H9 (cell line): ENCODE measurements at regions not wholly inside any gene's neighbourhood (a gene's known extent, or its start where the extent isn't known, plus 50 kb on each side); places are given as distances from the start of the nearest gene placed in this dataset.
A peak's percentile ranks its signal among the peaks of the same experiment; 100 is the strongest.
"Not testable (repeated sequence)": the region's sequence is repeated elsewhere in the genome, so short reads cannot be mapped to it uniquely, and the experiment has no call there.

Source experiments
- DNase-seq: peaks from one replicate; pipeline ENCODE4 v3.0.0-alpha.2; 2017
- H2AFZ ChIP-seq: one replicate; pipeline ENCODE4 v1.6.1; 2013; ENCODE audit warnings: mild to moderate bottlenecking, low read length, control low read depth, moderate library complexity
- H2AK5ac ChIP-seq: 2 replicates; pipeline ENCODE4 v1.6.1; 2013; ENCODE audit warnings: low read length, control low read depth, mixed read lengths; ENCODE audit not compliant: insufficient read length
- H2BK120ac ChIP-seq: one replicate; pipeline ENCODE4 v1.6.1; 2013; ENCODE audit warnings: low read depth, mild to moderate bottlenecking, low read length, control low read depth, inconsistent platforms; ENCODE audit not compliant: poor library complexity, severe bottlenecking
- H2BK12ac ChIP-seq: 2 replicates; pipeline ENCODE4 v1.6.1; 2013; ENCODE audit warnings: low read length, control low read depth, mixed read lengths, low read depth; ENCODE audit not compliant: insufficient read length
- H2BK15ac ChIP-seq: 2 replicates; pipeline ENCODE4 v1.6.1; 2013; ENCODE audit warnings: low read depth, low read length, control low read depth
- H2BK20ac ChIP-seq: one replicate; pipeline ENCODE4 v1.6.1; 2013; ENCODE audit warnings: low read depth, mild to moderate bottlenecking, low read length, control low read depth, inconsistent platforms; ENCODE audit not compliant: poor library complexity, severe bottlenecking
- H2BK5ac ChIP-seq: 2 replicates; pipeline ENCODE4 v1.6.1; 2013; ENCODE audit warnings: low read length, control low read depth, mixed read lengths; ENCODE audit not compliant: insufficient read length
- H3K14ac ChIP-seq: 2 replicates; pipeline ENCODE4 v1.6.1; 2013; ENCODE audit warnings: low read length, control low read depth; ENCODE audit not compliant: insufficient read depth
- H3K18ac ChIP-seq: 2 replicates; pipeline ENCODE4 v1.6.1; 2013; ENCODE audit warnings: low read depth, mild to moderate bottlenecking, mixed read lengths, low read length, control low read depth; ENCODE audit not compliant: insufficient read length
- H3K23ac ChIP-seq: 2 replicates; pipeline ENCODE4 v1.6.1; 2013; ENCODE audit warnings: low read length, control low read depth, mixed read lengths, low read depth; ENCODE audit not compliant: insufficient read length
- H3K23me2 ChIP-seq: 2 replicates; pipeline ENCODE4 v1.6.1; 2013; ENCODE audit warnings: low read depth, mild to moderate bottlenecking, mixed read lengths, low read length, control low read depth; ENCODE audit not compliant: insufficient read length, poor library complexity, severe bottlenecking
- H3K27ac ChIP-seq: 2 replicates; pipeline ENCODE4 v1.5.1; 2013; ENCODE audit warnings: low read length, control low read depth, mixed read lengths, low read depth; ENCODE audit not compliant: insufficient read length
- H3K27me3 ChIP-seq: 2 replicates; pipeline ENCODE4 v1.6.1; 2013; ENCODE audit warnings: low read length, control low read depth, inconsistent platforms; ENCODE audit not compliant: insufficient read depth
- H3K4ac ChIP-seq: 2 replicates; pipeline ENCODE4 v1.6.1; 2013; ENCODE audit warnings: low read depth, mild to moderate bottlenecking, control low read depth, inconsistent platforms, low read length, moderate library complexity
- H3K4me1 ChIP-seq: 2 replicates; pipeline ENCODE4 v1.6.1; 2013; ENCODE audit warnings: low read length, control low read depth, inconsistent platforms; ENCODE audit not compliant: insufficient read depth
- H3K4me2 ChIP-seq: 2 replicates; pipeline ENCODE4 v1.6.1; 2013; ENCODE audit warnings: low read length, control low read depth, mixed read lengths; ENCODE audit not compliant: insufficient read length, insufficient read depth
- H3K56ac ChIP-seq: 2 replicates; pipeline ENCODE4 v1.6.1; 2013; ENCODE audit warnings: low read depth, mild to moderate bottlenecking, mixed read lengths, low read length, control low read depth; ENCODE audit not compliant: insufficient read length
- H3K79me1 ChIP-seq: 2 replicates; pipeline ENCODE4 v1.6.1; 2013; ENCODE audit warnings: low read depth, mild to moderate bottlenecking, moderate library complexity, low read length, control low read depth, inconsistent platforms; ENCODE audit not compliant: insufficient read depth, poor library complexity, severe bottlenecking
- H3K79me2 ChIP-seq: 2 replicates; pipeline ENCODE4 v1.6.1; 2013; ENCODE audit warnings: low read length, control low read depth, inconsistent platforms; ENCODE audit not compliant: insufficient read depth
- H3K9ac ChIP-seq: 2 replicates; pipeline ENCODE4 v1.6.1; 2013; ENCODE audit warnings: low read length, control low read depth, mixed read lengths; ENCODE audit not compliant: insufficient read length; ENCODE audit errors: extremely low read depth
- H3K9me3 ChIP-seq: one replicate; pipeline ENCODE4 v1.6.1; 2013; ENCODE audit warnings: low read depth, low read length, inconsistent platforms; ENCODE audit not compliant: control insufficient read depth
- H3T11ph ChIP-seq: one replicate; pipeline ENCODE4 v1.6.1; 2013; ENCODE audit warnings: mild to moderate bottlenecking, low read length, control low read depth, inconsistent platforms
- H4K20me1 ChIP-seq: one replicate; pipeline ENCODE4 v1.6.1; 2013; ENCODE audit not compliant: control insufficient read depth, insufficient read length, insufficient read depth
- H4K5ac ChIP-seq: 2 replicates; pipeline ENCODE4 v1.6.1; 2013; ENCODE audit warnings: low read depth, mild to moderate bottlenecking, mixed read lengths, low read length, control low read depth; ENCODE audit not compliant: insufficient read length
- H4K8ac ChIP-seq: replicated peaks from 2 replicates; pipeline ENCODE4 v1.6.1; 2013; ENCODE audit warnings: low read length, control low read depth, mixed read lengths, low read depth; ENCODE audit not compliant: insufficient read length
- H4K91ac ChIP-seq: 2 replicates; pipeline ENCODE4 v1.6.1; 2013; ENCODE audit warnings: low read depth, mild to moderate bottlenecking, moderate library complexity, mixed read lengths, low read length, control low read depth; ENCODE audit not compliant: insufficient read length
- H3K27ac Mint-ChIP-seq, 3 experiments: 2 replicates in 2 of 3; 3 replicates in 1 of 3; pipeline ENCODE4 v1.8.0; 2020 to 2021; ENCODE audit warnings: mixed read lengths in 3 of 3, mild to moderate bottlenecking in 1 of 3, moderate library complexity in 1 of 3
- H3K27me3 Mint-ChIP-seq: 2 replicates; pipeline ENCODE4 v1.8.0; 2021; ENCODE audit warnings: low read depth, mild to moderate bottlenecking, moderate library complexity, mixed read lengths
- H3K36me3 Mint-ChIP-seq, 3 experiments: 2 replicates in 2 of 3; 3 replicates in 1 of 3; pipeline ENCODE4 v1.8.0; 2020 to 2021; ENCODE audit warnings: low read depth in 3 of 3, mixed read lengths in 3 of 3; ENCODE audit not compliant: insufficient read depth in 1 of 3
- H3K4me1 Mint-ChIP-seq, 2 experiments: 2 replicates each; pipeline ENCODE4 v1.8.0; 2020; ENCODE audit warnings: mixed read lengths in 2 of 2
- H3K4me3 Mint-ChIP-seq, 2 experiments: 2 replicates in 1 of 2; 3 replicates in 1 of 2; pipeline ENCODE4 v1.8.0; 2020 to 2021; ENCODE audit warnings: mild to moderate bottlenecking in 2 of 2, mixed read lengths in 2 of 2, moderate library complexity in 1 of 2
- H3K9me3 Mint-ChIP-seq, 2 experiments: 2 replicates in 1 of 2; 3 replicates in 1 of 2; pipeline ENCODE4 v1.8.0; 2020; ENCODE audit warnings: mild to moderate bottlenecking in 2 of 2, mixed read lengths in 2 of 2, moderate library complexity in 1 of 2
- WGBS: extraction: QIAGEN DNeasy Blood & Tissue Kit; methylation state at CpG from one replicate; pipeline ENCODE4 v1.1.7; 2013; ENCODE audit warnings: missing lambda C conversion rate, low lambda C conversion rate, mixed read lengths; ENCODE audit not compliant: insufficient read length; ENCODE audit errors: extremely low coverage; 5-methylcytosine and 5-hydroxymethylcytosine counted together

- not testable (repeated sequence) for H3K14ac ChIP-seq, H2BK120ac ChIP-seq, H3K9ac ChIP-seq, H2BK20ac ChIP-seq, H2AK5ac ChIP-seq, H3K9me3 Mint-ChIP-seq, H3K36me3 Mint-ChIP-seq, H4K8ac ChIP-seq, H3T11ph ChIP-seq, H4K91ac ChIP-seq, H3K9me3 ChIP-seq, H2BK5ac ChIP-seq, H3K56ac ChIP-seq, H2BK12ac ChIP-seq, H3K79me2 ChIP-seq, H3K27me3 Mint-ChIP-seq, H3K27ac ChIP-seq, H4K20me1 ChIP-seq, H3K79me1 ChIP-seq, H2BK15ac ChIP-seq, H3K4me1 ChIP-seq, H3K23me2 ChIP-seq, H2AFZ ChIP-seq, H4K5ac ChIP-seq, H3K27me3 ChIP-seq, H3K18ac ChIP-seq, H3K23ac ChIP-seq, H3K4ac ChIP-seq
- DNase-seq = peak; percentile 36
- peak overlapping the region; percentile 83 to 93 (median 83) for H3K27ac Mint-ChIP-seq
- H3K4me1 Mint-ChIP-seq = peaks cover 41 to 49% of the 10 kb centered on the region in 2 experiments
- H3K4me3 Mint-ChIP-seq = peak overlapping the region; percentile 59 to 85
- H3K4me2 ChIP-seq = peak overlapping the region; percentile 14
- WGBS = no CpG with 5 or more reads among the region's 2 CpGs
Observed at GRCh38 chr9:42358626-42359247, 175.3 kb downstream of the SPATA31A6 start.

DNA sequence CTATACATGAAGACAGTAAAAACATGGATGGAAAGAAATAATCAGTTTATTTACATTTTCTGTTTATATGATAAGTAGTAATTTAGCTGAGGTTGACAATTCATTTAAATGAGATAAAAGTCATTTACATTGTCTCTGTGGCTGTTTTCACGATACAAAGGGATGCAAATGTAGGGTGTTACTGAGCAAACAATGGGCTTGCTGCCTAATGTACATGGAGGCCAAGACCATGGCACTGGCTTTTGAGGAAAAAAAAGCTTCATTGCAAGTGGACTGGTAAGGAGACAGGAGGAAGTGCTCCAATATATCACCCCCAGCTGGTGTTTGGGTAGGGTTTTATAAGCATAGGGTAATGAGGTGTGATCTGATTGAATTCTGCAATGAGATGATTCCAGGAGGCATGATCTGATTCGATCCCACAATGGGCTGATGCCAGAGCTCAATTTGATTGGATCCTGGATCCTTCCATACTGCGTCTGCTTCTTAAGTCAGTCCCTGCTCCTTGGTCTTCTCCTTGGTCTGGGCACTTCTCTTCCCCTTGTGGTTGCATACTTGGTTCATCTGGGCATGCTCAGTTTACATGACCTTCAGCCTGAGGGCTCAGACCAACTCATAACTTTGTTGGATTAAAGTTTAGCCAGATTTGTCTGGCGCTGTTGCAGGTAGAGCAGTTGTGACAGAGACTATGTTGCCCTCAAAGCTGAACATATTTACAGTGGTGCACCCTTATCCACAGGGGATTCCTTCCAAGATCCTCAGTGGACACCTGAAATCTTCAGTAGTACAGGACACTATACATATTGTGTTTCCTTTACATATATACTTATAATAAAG lies 181.2 kb downstream of the SPATA31A6 start:
- not testable (repeated sequence) for H3K79me1 ChIP-seq, H2AK5ac ChIP-seq, H2AFZ ChIP-seq, H3K14ac ChIP-seq, H3K56ac ChIP-seq, H3K79me2 ChIP-seq, H3K9me3 ChIP-seq, H2BK12ac ChIP-seq, H3K4me3 Mint-ChIP-seq, H3K18ac ChIP-seq, H3K4ac ChIP-seq, H3K27ac ChIP-seq, H3K23ac ChIP-seq, H4K5ac ChIP-seq, H3K4me1 ChIP-seq, H2BK120ac ChIP-seq, H3K27me3 Mint-ChIP-seq, H4K91ac ChIP-seq, H3K9ac ChIP-seq, H3K4me2 ChIP-seq, H3T11ph ChIP-seq, H2BK15ac ChIP-seq, H3K27me3 ChIP-seq, H2BK20ac ChIP-seq, H4K20me1 ChIP-seq, DNase-seq, H2BK5ac ChIP-seq, H3K23me2 ChIP-seq, H4K8ac ChIP-seq
- no CpG with 5 or more reads among the region's 4 CpGs for WGBS
- peak overlapping the region; percentile 38 to 95 (median 94); a peak in 6 of 7 replicates for H3K27ac Mint-ChIP-seq
- peaks cover 16 to 17% of the 10 kb centered on the region in 2 experiments for H3K9me3 Mint-ChIP-seq
- peaks cover 30 to 33% of the 10 kb centered on the region in 2 experiments for H3K4me1 Mint-ChIP-seq
- H3K36me3 Mint-ChIP-seq = peaks cover 6 to 13% (median 11%) of the 10 kb centered on the region in 3 experiments
